ENCODE measurements at regions not wholly inside any gene's neighbourhood (a gene's known extent, or its start where the extent isn't known, plus 50 kb on each side); places are given as distances from the start of the nearest gene placed in this dataset.

DNA sequence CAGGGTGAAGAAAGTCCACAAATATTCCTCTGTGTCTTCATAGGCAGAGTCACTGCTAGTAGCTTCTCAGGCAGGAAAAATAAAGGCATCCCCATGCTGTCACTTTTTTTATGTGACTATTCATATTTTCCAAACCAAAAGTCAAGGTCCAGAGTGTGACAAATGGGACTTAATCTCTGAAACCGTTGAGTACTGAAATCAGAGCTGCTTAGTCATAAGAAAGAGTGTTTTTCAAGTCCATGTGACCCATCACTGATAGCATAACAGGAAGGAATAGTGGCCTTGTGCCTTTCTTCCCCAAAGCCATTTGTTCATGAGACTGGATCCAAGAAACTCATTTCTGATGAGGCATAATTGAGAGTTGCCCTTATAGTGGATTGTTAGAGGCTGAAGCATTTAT, 210.3 kb upstream of the TSHZ2 start:
- TF ChIP-seq, protein P1, sequence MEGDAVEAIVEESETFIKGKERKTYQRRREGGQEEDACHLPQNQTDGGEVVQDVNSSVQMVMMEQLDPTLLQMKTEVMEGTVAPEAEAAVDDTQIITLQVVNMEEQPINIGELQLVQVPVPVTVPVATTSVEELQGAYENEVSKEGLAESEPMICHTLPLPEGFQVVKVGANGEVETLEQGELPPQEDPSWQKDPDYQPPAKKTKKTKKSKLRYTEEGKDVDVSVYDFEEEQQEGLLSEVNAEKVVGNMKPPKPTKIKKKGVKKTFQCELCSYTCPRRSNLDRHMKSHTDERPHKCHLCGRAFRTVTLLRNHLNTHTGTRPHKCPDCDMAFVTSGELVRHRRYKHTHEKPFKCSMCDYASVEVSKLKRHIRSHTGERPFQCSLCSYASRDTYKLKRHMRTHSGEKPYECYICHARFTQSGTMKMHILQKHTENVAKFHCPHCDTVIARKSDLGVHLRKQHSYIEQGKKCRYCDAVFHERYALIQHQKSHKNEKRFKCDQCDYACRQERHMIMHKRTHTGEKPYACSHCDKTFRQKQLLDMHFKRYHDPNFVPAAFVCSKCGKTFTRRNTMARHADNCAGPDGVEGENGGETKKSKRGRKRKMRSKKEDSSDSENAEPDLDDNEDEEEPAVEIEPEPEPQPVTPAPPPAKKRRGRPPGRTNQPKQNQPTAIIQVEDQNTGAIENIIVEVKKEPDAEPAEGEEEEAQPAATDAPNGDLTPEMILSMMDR (IDR thresholded peaks at IDR 0.05; ENCODE audit: insufficient read depth, low read depth, low read length, missing control alignments), result no peak
- no peak overlapping the region for H3K4me3 ChIP-seq (ENCODE audit: low read length)
- DNase-seq (ENCODE audit: low read depth), result no peak

DNA sequence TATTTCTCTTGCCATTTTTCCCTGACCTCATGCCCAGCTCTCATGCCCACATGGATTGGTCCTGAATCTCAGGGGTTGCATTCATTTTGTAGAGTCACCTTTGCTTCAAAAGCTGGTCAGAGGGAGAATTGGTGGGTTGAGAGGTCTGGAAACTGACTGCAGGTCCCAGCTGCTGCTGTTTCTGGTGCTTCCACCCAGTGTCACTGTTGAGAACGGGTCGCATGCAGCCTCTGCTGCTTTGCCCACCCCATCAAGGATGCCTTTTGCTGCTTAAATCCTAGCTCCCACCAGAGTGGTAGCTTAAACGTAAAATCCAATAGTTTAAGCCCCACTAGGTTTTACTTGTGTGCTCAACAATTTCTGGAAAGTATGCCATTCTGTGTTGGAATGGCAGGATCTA, 211.4 kb upstream of the TSHZ2 start:
- H3K4me3 ChIP-seq (ENCODE audit: low read length), result no peak overlapping the region
- DNase-seq (ENCODE audit: low read depth), result no peak
- TF ChIP-seq, protein P1 (IDR thresholded peaks at IDR 0.05; ENCODE audit: insufficient read depth, low read depth, low read length, missing control alignments), result no peak

DNA sequence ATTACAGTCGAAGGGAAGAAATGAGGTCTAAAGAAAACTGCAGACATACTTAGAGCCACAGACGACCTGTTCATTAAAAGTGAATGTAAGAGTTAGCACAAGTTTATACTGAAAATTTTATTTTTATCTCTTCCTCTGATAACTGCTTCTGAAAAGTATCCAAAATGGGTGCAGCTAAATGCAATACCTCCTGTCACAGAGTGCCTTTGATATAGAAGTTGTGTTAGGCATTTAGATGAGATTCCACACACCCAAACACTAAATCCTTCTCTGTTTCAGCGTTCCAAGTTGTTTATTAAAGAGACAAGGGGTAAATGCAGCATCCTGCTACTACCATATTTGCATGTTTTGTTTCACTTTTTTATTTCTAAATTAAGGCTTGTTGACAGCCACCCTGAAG, 214.7 kb upstream of the TSHZ2 start:
- TF ChIP-seq, protein P1 (IDR thresholded peaks at IDR 0.05; ENCODE audit: insufficient read depth, low read depth, low read length, missing control alignments), result no peak
- no peak overlapping the region for H3K4me3 ChIP-seq (ENCODE audit: low read length)

DNA sequence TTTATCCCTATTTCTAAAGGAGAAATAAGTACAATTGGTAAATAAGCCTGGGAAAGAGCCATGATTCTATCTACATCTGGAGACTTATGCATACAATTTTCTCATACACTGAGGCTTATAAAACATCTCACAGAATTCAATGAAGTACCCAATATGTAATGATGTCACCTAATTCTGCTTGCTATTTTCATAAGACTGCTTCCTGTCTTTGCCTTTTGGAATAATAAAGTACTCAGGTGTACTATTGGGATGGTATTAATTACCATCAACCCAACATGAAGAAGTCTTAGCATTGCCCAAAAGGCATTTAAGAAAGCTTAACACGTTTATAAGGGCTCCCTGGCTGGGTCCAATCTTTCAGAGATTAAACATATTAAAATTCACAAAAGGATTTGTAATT, 216.4 kb upstream of the TSHZ2 start:
- TF ChIP-seq, protein P1 (IDR thresholded peaks at IDR 0.05; ENCODE audit: insufficient read depth, low read depth, low read length, missing control alignments), result no peak
- DNase-seq (ENCODE audit: low read depth), result no peak
- H3K4me3 ChIP-seq (ENCODE audit: low read length), result no peak overlapping the region

More for the DNA sequence above, 214.7 kb upstream of the TSHZ2 start:
- DNase-seq (ENCODE audit: low read depth), result no peak

DNA sequence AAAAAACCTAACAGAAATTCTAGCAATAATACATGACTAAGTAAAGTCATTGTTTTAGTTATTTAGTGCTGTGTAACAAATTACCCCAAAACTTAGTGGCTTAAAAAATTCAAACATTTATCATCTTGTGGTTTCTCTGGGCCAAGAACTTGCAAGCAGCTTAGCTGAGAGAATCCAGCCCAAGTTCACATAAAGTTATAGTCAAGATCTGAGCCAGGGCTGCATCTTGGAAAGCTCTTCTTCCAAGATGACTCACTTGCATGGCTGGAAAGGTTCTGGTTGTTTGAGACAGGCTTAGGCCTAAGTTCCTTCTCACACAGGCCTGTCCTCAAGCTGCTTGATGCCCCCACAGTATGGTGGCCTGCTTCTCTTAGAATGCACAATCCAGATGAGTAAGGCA, 217.8 kb upstream of the TSHZ2 start:
- TF ChIP-seq, protein P1 (IDR thresholded peaks at IDR 0.05; ENCODE audit: insufficient read depth, low read depth, low read length, missing control alignments), result no peak
- DNase-seq (ENCODE audit: low read depth), result peak; percentile 2
- H3K4me3 ChIP-seq (ENCODE audit: low read length), result no peak overlapping the region

DNA sequence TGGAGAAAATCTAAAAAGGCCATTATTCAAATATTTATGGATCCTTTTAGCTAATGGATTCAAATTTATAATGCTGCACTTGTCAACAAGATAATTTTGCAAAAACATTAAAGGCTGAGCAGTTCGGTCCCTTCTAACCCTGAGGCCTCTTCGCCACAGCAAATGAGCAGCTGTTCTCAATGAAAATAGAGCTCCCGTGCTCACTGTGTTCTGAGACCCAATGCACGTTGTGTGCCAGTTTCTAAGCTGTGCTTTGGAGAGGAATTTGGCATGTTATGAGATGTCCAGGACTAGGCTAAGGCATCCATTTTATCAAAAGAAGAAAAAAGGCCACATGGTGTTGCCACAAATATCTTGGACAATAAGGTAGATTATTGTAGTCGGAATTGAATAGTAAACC, 220.1 kb upstream of the TSHZ2 start:
- no peak overlapping the region for H3K4me3 ChIP-seq (ENCODE audit: low read length)
- DNase-seq (ENCODE audit: low read depth), result no peak
- TF ChIP-seq, protein P1 (IDR thresholded peaks at IDR 0.05; ENCODE audit: insufficient read depth, low read depth, low read length, missing control alignments), result no peak

DNA sequence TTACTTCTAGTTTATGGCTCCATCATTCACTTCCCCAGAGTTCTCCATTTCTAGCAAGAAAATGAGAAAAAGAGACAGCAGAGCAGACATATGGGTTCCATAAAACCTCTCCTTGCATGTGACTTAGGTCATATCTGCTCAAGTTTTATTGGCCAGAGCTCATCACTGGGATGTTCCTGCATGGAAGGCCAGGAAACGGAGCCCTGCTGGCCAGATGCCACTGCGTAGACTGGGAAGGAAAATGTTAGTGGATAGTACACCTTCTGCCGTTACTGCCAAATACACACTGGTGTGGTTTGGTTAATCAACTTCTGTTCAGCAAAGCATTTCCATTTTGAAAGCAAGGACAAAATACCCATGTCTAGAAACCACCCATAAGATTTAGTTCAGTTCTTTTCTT, 220.6 kb upstream of the TSHZ2 start:
- no peak for DNase-seq (ENCODE audit: low read depth)
- TF ChIP-seq, protein P1 (IDR thresholded peaks at IDR 0.05; ENCODE audit: insufficient read depth, low read depth, low read length, missing control alignments), result no peak
- H3K4me3 ChIP-seq (ENCODE audit: low read length), result no peak overlapping the region

All from epithelial cell of esophagus (primary cell).